Right lobe of liver (tissue), 6 donors: ENCODE measurements at regions not wholly inside any gene's neighbourhood (a gene's known extent, or its start where the extent isn't known, plus 50 kb on each side); places are given as distances from the start of the nearest gene placed in this dataset.

Source experiments
- ATAC-seq, 4 donors: fragments of 200-7000 bp; cut with Tn5 transposase; one replicate each; pipeline ENCODE4 v1.9.1; 2020; ENCODE audit warnings: mild to moderate bottlenecking in 4 of 4, moderate library complexity in 4 of 4
- DNase-seq, 3 donors: peaks; one replicate each; pipeline ENCODE4 v3.0.0-alpha.2; 2020
- H3K27ac ChIP-seq, 3 donors: fragments of 200-600 bp; one replicate each; pipeline ENCODE4 v1.8.0; 2022
- H3K27me3 ChIP-seq, 2 donors: fragments of 200-600 bp; one replicate each; pipeline ENCODE4 v1.8.0; 2022
- H3K36me3 ChIP-seq, 4 donors: fragments of 200-600 bp; sonication (generic) in 1 of 4; one replicate each; pipeline versions ENCODE4 v1.5.1 to v1.8.0; 2017 to 2022; ENCODE audit warnings: control low read depth in 1 of 4
- H3K4me1 ChIP-seq, 4 donors: fragments of 200-600 bp; sonication (generic) in 1 of 4; one replicate each; pipeline versions ENCODE4 v1.5.1 to v1.8.0; 2017 to 2022; ENCODE audit warnings: control low read depth in 1 of 4
- H3K4me3 ChIP-seq, 3 donors: fragments of 200-600 bp; one replicate each; pipeline ENCODE4 v1.8.0; 2022
- H3K9me3 ChIP-seq, 4 donors: fragments of 200-600 bp; sonication (generic) in 1 of 4; one replicate each; pipeline versions ENCODE4 v1.5.1 to v1.8.0; 2017 to 2022; ENCODE audit warnings: control low read depth in 1 of 4
- POLR2A ChIP-seq: fragments of 450-650 bp; IDR thresholded peaks from one replicate; pipeline ENCODE4 v1.6.1; 2017; ENCODE audit warnings: antibody characterized with exemption, mild to moderate bottlenecking
- WGBS: methylation state at CpG from one replicate; pipeline ENCODE4 v1.1.6; 2018; ENCODE audit warnings: low coverage, low lambda C conversion rate; ENCODE audit not compliant: insufficient coverage; ENCODE audit errors: missing lambda C conversion rate; 5-methylcytosine and 5-hydroxymethylcytosine counted together
- intact Hi-C, 2 donors: fragments of 100-400 bp; cut with DNase I; formaldehyde crosslinking; loops; one replicate each; pipeline versions ENCODE4 v1.11.2 to v1.14.1; 2022
- TF ChIP-seq, protein P1 (sequence below), 4 donors: fragments of 200-600 bp in 3 of 4; fragments of 450-650 bp in 1 of 4; IDR thresholded peaks; one replicate each; pipeline versions ENCODE4 v1.5.1 to v1.8.0; 2016 to 2022; ENCODE audit warnings: antibody characterized with exemption in 4 of 4, mild to moderate bottlenecking in 2 of 4
- donor health status: DM: no; HTN: yes; CAD: no.
- donor health status: DM: no; HTN: no; CAD: no.
- donor health status: DM: no; HTN: no; CAD: no.
- donor health status: DM: no; HTN: yes; CAD: no.
- donor health status: DM: no; HTN: yes; CAD: no.

DNA sequence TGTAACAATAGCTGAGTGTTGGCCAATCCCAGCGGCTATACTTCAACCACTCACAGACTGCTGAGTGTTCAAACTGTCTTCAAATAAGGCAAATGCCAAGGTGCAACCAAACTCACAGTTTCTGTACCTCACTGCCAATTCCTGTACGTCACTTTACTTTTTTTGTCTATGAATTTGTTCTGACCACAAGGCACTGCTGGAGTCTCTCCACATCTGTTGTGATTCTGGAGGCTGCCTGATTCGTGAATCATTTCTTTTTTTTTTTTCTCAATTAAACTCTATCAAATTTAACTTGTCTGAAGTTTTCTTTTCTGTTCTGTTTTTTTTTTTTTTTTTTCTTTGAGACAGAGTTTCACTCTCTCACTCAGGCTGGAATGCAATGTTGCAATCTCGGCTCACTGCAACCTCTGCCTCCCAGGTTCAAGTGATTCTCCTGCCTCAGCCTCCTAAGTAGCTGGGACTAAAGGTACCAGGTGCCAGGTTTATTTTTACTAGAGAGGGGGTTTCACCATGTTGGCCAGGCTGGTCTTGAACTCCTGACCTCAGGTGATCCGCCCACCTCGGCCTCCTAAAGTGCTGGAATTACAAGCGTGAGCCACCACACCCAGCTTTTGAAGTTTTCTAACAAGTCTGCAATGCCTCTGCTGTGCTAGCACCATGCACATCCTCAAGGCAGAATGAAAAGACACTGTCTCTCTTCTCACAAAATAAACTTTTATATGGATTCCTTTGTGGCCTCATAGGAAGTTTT lies 401.7 kb downstream of the IRS2 start:
- H3K27me3 ChIP-seq = no peaks in the 10 kb centered on the region
- no peak overlapping the region for H3K27ac ChIP-seq
- ATAC-seq = no peak
- no peaks in the 10 kb centered on the region for H3K36me3 ChIP-seq
- H3K9me3 ChIP-seq = no peaks in the 10 kb centered on the region
- H3K4me3 ChIP-seq = no peak overlapping the region
- WGBS = 62% methylated on average over 7 of the region's 7 CpGs
- no peak for TF ChIP-seq POLR2A
- intact Hi-C loops = no loop called here
- no peak for DNase-seq
- peaks cover 0 to 4% (median 0%) of the 10 kb centered on the region in 4 donors for H3K4me1 ChIP-seq

DNA sequence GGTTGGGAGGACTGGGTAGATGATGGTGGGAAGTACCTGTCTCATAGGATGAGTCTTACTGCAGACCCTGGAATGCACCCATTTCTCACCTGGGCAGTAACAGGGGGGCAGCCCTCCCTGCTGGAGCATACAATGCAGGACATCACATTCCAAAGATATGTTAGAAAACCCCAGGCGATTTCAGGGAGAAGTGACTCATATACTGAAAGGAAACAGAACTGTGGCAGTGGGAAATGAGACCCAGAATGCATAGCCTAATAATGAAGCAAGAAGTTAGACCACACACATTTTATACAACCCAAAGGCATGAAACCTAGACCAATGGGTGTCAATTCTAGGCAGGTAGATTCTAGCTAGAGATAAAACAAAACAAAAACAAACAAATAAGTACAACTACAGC lies 402.7 kb downstream of the IRS2 start:
- TF ChIP-seq, protein P1, sequence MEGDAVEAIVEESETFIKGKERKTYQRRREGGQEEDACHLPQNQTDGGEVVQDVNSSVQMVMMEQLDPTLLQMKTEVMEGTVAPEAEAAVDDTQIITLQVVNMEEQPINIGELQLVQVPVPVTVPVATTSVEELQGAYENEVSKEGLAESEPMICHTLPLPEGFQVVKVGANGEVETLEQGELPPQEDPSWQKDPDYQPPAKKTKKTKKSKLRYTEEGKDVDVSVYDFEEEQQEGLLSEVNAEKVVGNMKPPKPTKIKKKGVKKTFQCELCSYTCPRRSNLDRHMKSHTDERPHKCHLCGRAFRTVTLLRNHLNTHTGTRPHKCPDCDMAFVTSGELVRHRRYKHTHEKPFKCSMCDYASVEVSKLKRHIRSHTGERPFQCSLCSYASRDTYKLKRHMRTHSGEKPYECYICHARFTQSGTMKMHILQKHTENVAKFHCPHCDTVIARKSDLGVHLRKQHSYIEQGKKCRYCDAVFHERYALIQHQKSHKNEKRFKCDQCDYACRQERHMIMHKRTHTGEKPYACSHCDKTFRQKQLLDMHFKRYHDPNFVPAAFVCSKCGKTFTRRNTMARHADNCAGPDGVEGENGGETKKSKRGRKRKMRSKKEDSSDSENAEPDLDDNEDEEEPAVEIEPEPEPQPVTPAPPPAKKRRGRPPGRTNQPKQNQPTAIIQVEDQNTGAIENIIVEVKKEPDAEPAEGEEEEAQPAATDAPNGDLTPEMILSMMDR (IDR thresholded peaks at IDR 0.05) = no peak
- TF ChIP-seq POLR2A = no peak
- Histone ChIP-seq H3K9me3 (no peaks in the 10 kb centered on the region), H3K27me3 (no peaks in the 10 kb centered on the region), H3K4me1 (no peaks in the 10 kb centered on the region), H3K27ac (no peak overlapping the region), H3K36me3 (no peaks in the 10 kb centered on the region), H3K4me3 (no peak overlapping the region)
- ATAC-seq (no peak), DNase-seq (no peak)
- intact Hi-C loops = no loop called here
- 80% methylated on average over 1 of the region's 1 CpG for WGBS

DNA sequence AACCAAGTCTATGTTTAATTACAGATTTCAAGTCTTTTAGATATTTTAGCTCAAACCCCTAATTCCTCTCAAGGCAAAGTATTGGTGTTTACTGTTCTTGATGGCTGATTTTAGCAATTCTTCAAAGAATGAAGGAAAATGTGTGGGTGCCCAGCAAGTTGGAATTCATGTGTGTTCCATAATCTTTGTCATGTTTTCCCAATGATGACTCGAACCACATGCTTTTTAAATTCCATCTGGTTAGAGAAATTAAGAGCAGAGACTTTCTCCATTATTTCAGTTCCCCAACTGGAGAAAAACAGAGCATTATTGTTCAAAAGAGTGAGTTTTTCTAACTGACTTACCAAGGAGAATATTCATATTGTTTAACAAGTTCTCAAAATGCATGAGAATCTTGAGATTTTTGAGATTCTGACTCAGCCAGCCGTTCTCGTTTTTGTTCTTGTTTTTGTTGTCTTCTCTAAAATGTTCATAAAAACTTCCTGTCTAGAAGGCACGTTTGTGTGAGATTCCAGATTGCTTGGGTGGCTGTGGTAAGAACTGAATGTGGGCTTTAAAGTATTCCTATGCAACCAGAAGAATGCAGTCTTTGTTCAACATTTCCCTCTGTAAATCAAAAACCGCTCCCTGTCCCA lies 404.7 kb downstream of the IRS2 start:
- H3K27ac ChIP-seq = no peak overlapping the region
- ATAC-seq (no peak), DNase-seq (no peak)
- intact Hi-C loops = no loop called here
- TF ChIP-seq, protein P1 (IDR thresholded peaks at IDR 0.05) = no peak
- no peak for TF ChIP-seq POLR2A
- no peaks in the 10 kb centered on the region for H3K27me3 ChIP-seq
- 57% methylated on average over 5 of the region's 5 CpGs for WGBS
- no peak overlapping the region for H3K4me3 ChIP-seq
- no peaks in the 10 kb centered on the region for H3K4me1 ChIP-seq
- no peaks in the 10 kb centered on the region for H3K9me3 ChIP-seq
- no peaks in the 10 kb centered on the region for H3K36me3 ChIP-seq

DNA sequence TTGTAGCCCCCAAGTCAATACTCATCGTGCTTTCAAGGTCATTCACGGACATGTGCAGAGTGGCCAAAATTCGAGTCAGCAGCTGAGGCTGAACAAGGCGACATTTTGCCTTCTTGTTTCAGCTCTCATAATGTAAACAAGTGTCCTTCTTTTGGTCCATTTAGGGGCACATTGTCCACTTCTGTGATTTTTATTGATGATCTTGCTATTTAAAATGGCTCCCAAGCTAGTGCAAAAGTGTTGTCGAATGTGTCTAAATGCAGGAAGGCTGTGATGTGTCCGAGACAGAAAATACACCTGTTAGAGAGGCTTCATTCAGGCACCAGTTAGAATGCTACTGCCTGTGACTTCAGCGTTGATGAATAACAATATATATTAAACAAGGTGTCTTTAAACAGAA lies 405.9 kb downstream of the IRS2 start:
- TF ChIP-seq, protein P1 (IDR thresholded peaks at IDR 0.05) = no peak
- TF ChIP-seq POLR2A = no peak
- H3K27ac ChIP-seq = no peak overlapping the region
- H3K4me1 ChIP-seq = no peaks in the 10 kb centered on the region
- ATAC-seq = no peak
- H3K27me3 ChIP-seq = no peaks in the 10 kb centered on the region
- no peaks in the 10 kb centered on the region for H3K36me3 ChIP-seq
- DNase-seq = no peak
- intact Hi-C loops = no loop called here
- WGBS = 89% methylated on average over 7 of the region's 7 CpGs
- H3K4me3 ChIP-seq = no peak overlapping the region
- no peaks in the 10 kb centered on the region for H3K9me3 ChIP-seq

DNA sequence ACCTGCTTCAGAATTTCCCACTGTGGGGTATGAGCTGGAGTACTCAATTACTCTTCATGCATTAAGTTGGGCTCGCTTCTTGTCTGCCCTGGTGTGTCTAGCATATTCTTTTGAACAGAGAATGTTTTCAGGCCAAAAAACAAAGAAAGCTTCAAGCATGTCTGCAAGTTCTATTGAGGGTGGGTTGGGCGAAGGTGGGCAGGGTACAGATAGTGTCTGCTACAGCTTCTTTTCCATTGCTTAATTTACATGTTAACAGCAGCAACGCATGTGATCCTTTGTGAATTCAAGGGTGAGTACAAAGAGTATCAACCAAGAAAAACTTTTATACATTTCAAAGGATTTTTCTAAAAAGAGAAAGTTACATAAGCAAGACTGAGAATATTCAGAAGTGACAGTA lies 406.5 kb downstream of the IRS2 start:
- Histone ChIP-seq H3K4me3 (no peak overlapping the region), H3K27me3 (no peaks in the 10 kb centered on the region), H3K27ac (no peak overlapping the region), H3K9me3 (no peaks in the 10 kb centered on the region), H3K36me3 (no peaks in the 10 kb centered on the region), H3K4me1 (no peaks in the 10 kb centered on the region)
- intact Hi-C loops = no loop called here
- ATAC-seq (no peak), DNase-seq (no peak)
- TF ChIP-seq, protein P1 (IDR thresholded peaks at IDR 0.05) = no peak
- no peak for TF ChIP-seq POLR2A
- WGBS = 45% methylated on average over 2 of the region's 3 CpGs
